H9 (cell line): ENCODE measurements at regions not wholly inside any gene's neighbourhood (a gene's known extent, or its start where the extent isn't known, plus 50 kb on each side); places are given as distances from the start of the nearest gene placed in this dataset.

ENCODE experiments used
- DNase-seq: peaks from one replicate; pipeline ENCODE4 v3.0.0-alpha.2; 2017
- H2AFZ ChIP-seq: one replicate; pipeline ENCODE4 v1.6.1; 2013; ENCODE audit warnings: mild to moderate bottlenecking, low read length, control low read depth, moderate library complexity
- H2AK5ac ChIP-seq: 2 replicates; pipeline ENCODE4 v1.6.1; 2013; ENCODE audit warnings: low read length, control low read depth, mixed read lengths; ENCODE audit not compliant: insufficient read length
- H2BK120ac ChIP-seq: one replicate; pipeline ENCODE4 v1.6.1; 2013; ENCODE audit warnings: low read depth, mild to moderate bottlenecking, low read length, control low read depth, inconsistent platforms; ENCODE audit not compliant: poor library complexity, severe bottlenecking
- H2BK12ac ChIP-seq: 2 replicates; pipeline ENCODE4 v1.6.1; 2013; ENCODE audit warnings: low read length, control low read depth, mixed read lengths, low read depth; ENCODE audit not compliant: insufficient read length
- H2BK15ac ChIP-seq: 2 replicates; pipeline ENCODE4 v1.6.1; 2013; ENCODE audit warnings: low read depth, low read length, control low read depth
- H2BK20ac ChIP-seq: one replicate; pipeline ENCODE4 v1.6.1; 2013; ENCODE audit warnings: low read depth, mild to moderate bottlenecking, low read length, control low read depth, inconsistent platforms; ENCODE audit not compliant: poor library complexity, severe bottlenecking
- H2BK5ac ChIP-seq: 2 replicates; pipeline ENCODE4 v1.6.1; 2013; ENCODE audit warnings: low read length, control low read depth, mixed read lengths; ENCODE audit not compliant: insufficient read length
- H3K14ac ChIP-seq: 2 replicates; pipeline ENCODE4 v1.6.1; 2013; ENCODE audit warnings: low read length, control low read depth; ENCODE audit not compliant: insufficient read depth
- H3K18ac ChIP-seq: 2 replicates; pipeline ENCODE4 v1.6.1; 2013; ENCODE audit warnings: low read depth, mild to moderate bottlenecking, mixed read lengths, low read length, control low read depth; ENCODE audit not compliant: insufficient read length
- H3K23ac ChIP-seq: 2 replicates; pipeline ENCODE4 v1.6.1; 2013; ENCODE audit warnings: low read length, control low read depth, mixed read lengths, low read depth; ENCODE audit not compliant: insufficient read length
- H3K23me2 ChIP-seq: 2 replicates; pipeline ENCODE4 v1.6.1; 2013; ENCODE audit warnings: low read depth, mild to moderate bottlenecking, mixed read lengths, low read length, control low read depth; ENCODE audit not compliant: insufficient read length, poor library complexity, severe bottlenecking
- H3K27ac ChIP-seq: 2 replicates; pipeline ENCODE4 v1.5.1; 2013; ENCODE audit warnings: low read length, control low read depth, mixed read lengths, low read depth; ENCODE audit not compliant: insufficient read length
- H3K27me3 ChIP-seq: 2 replicates; pipeline ENCODE4 v1.6.1; 2013; ENCODE audit warnings: low read length, control low read depth, inconsistent platforms; ENCODE audit not compliant: insufficient read depth
- H3K4ac ChIP-seq: 2 replicates; pipeline ENCODE4 v1.6.1; 2013; ENCODE audit warnings: low read depth, mild to moderate bottlenecking, control low read depth, inconsistent platforms, low read length, moderate library complexity
- H3K4me1 ChIP-seq: 2 replicates; pipeline ENCODE4 v1.6.1; 2013; ENCODE audit warnings: low read length, control low read depth, inconsistent platforms; ENCODE audit not compliant: insufficient read depth
- H3K4me2 ChIP-seq: 2 replicates; pipeline ENCODE4 v1.6.1; 2013; ENCODE audit warnings: low read length, control low read depth, mixed read lengths; ENCODE audit not compliant: insufficient read length, insufficient read depth
- H3K56ac ChIP-seq: 2 replicates; pipeline ENCODE4 v1.6.1; 2013; ENCODE audit warnings: low read depth, mild to moderate bottlenecking, mixed read lengths, low read length, control low read depth; ENCODE audit not compliant: insufficient read length
- H3K79me1 ChIP-seq: 2 replicates; pipeline ENCODE4 v1.6.1; 2013; ENCODE audit warnings: low read depth, mild to moderate bottlenecking, moderate library complexity, low read length, control low read depth, inconsistent platforms; ENCODE audit not compliant: insufficient read depth, poor library complexity, severe bottlenecking
- H3K79me2 ChIP-seq: 2 replicates; pipeline ENCODE4 v1.6.1; 2013; ENCODE audit warnings: low read length, control low read depth, inconsistent platforms; ENCODE audit not compliant: insufficient read depth
- H3K9ac ChIP-seq: 2 replicates; pipeline ENCODE4 v1.6.1; 2013; ENCODE audit warnings: low read length, control low read depth, mixed read lengths; ENCODE audit not compliant: insufficient read length; ENCODE audit errors: extremely low read depth
- H3K9me3 ChIP-seq: one replicate; pipeline ENCODE4 v1.6.1; 2013; ENCODE audit warnings: low read depth, low read length, inconsistent platforms; ENCODE audit not compliant: control insufficient read depth
- H3T11ph ChIP-seq: one replicate; pipeline ENCODE4 v1.6.1; 2013; ENCODE audit warnings: mild to moderate bottlenecking, low read length, control low read depth, inconsistent platforms
- H4K20me1 ChIP-seq: one replicate; pipeline ENCODE4 v1.6.1; 2013; ENCODE audit not compliant: control insufficient read depth, insufficient read length, insufficient read depth
- H4K5ac ChIP-seq: 2 replicates; pipeline ENCODE4 v1.6.1; 2013; ENCODE audit warnings: low read depth, mild to moderate bottlenecking, mixed read lengths, low read length, control low read depth; ENCODE audit not compliant: insufficient read length
- H4K8ac ChIP-seq: replicated peaks from 2 replicates; pipeline ENCODE4 v1.6.1; 2013; ENCODE audit warnings: low read length, control low read depth, mixed read lengths, low read depth; ENCODE audit not compliant: insufficient read length
- H4K91ac ChIP-seq: 2 replicates; pipeline ENCODE4 v1.6.1; 2013; ENCODE audit warnings: low read depth, mild to moderate bottlenecking, moderate library complexity, mixed read lengths, low read length, control low read depth; ENCODE audit not compliant: insufficient read length
- H3K27ac Mint-ChIP-seq, 3 experiments: 2 replicates in 2 of 3; 3 replicates in 1 of 3; pipeline ENCODE4 v1.8.0; 2020 to 2021; ENCODE audit warnings: mixed read lengths in 3 of 3, mild to moderate bottlenecking in 1 of 3, moderate library complexity in 1 of 3
- H3K27me3 Mint-ChIP-seq: 2 replicates; pipeline ENCODE4 v1.8.0; 2021; ENCODE audit warnings: low read depth, mild to moderate bottlenecking, moderate library complexity, mixed read lengths
- H3K36me3 Mint-ChIP-seq, 3 experiments: 2 replicates in 2 of 3; 3 replicates in 1 of 3; pipeline ENCODE4 v1.8.0; 2020 to 2021; ENCODE audit warnings: low read depth in 3 of 3, mixed read lengths in 3 of 3; ENCODE audit not compliant: insufficient read depth in 1 of 3
- H3K4me1 Mint-ChIP-seq, 2 experiments: 2 replicates each; pipeline ENCODE4 v1.8.0; 2020; ENCODE audit warnings: mixed read lengths in 2 of 2
- H3K4me3 Mint-ChIP-seq, 2 experiments: 2 replicates in 1 of 2; 3 replicates in 1 of 2; pipeline ENCODE4 v1.8.0; 2020 to 2021; ENCODE audit warnings: mild to moderate bottlenecking in 2 of 2, mixed read lengths in 2 of 2, moderate library complexity in 1 of 2
- H3K9me3 Mint-ChIP-seq, 2 experiments: 2 replicates in 1 of 2; 3 replicates in 1 of 2; pipeline ENCODE4 v1.8.0; 2020; ENCODE audit warnings: mild to moderate bottlenecking in 2 of 2, mixed read lengths in 2 of 2, moderate library complexity in 1 of 2
- CTCF ChIP-seq: fragments of 200-600 bp; sonication (generic); conservative IDR thresholded peaks from 3 replicates; pipeline ENCODE4 v1.8.0; 2021; ENCODE audit warnings: antibody characterized with exemption, mild to moderate bottlenecking
- WGBS: extraction: QIAGEN DNeasy Blood & Tissue Kit; methylation state at CpG from one replicate; pipeline ENCODE4 v1.1.7; 2013; ENCODE audit warnings: missing lambda C conversion rate, low lambda C conversion rate, mixed read lengths; ENCODE audit not compliant: insufficient read length; ENCODE audit errors: extremely low coverage; 5-methylcytosine and 5-hydroxymethylcytosine counted together

- Histone ChIP-seq H4K8ac (no peak overlapping the region), H3K23ac (no peak overlapping the region), H2AFZ (no peak overlapping the region), H3K4me2 (no peak overlapping the region), H2BK20ac (no peak overlapping the region), H2BK5ac (no peak overlapping the region), H3K27me3 (no peaks in the 10 kb centered on the region), H3K14ac (no peak overlapping the region), H3K9me3 (no peaks in the 10 kb centered on the region), H4K20me1 (no peaks in the 10 kb centered on the region), H3K4ac (no peak overlapping the region), H2BK120ac (no peak overlapping the region), H3K4me1 (no peaks in the 10 kb centered on the region), H3T11ph (no peak overlapping the region), H4K5ac (no peak overlapping the region), H3K56ac (no peak overlapping the region), H2BK15ac (no peak overlapping the region), H3K9ac (no peak overlapping the region), H3K79me1 (no peaks in the 10 kb centered on the region), H2BK12ac (no peak overlapping the region), H3K79me2 (no peaks in the 10 kb centered on the region), H3K18ac (no peak overlapping the region), H4K91ac (no peak overlapping the region), H3K27ac (no peak overlapping the region), H2AK5ac (no peak overlapping the region), H3K23me2 (no peaks in the 10 kb centered on the region)
- no peak for DNase-seq
- H3K27me3 Mint-ChIP-seq: no peaks in the 10 kb centered on the region; the same call in 1 of the 2 replicates
- peaks cover 9 to 12% of the 10 kb centered on the region in 2 experiments for H3K4me1 Mint-ChIP-seq
- H3K4me3 Mint-ChIP-seq: no peak overlapping the region
- H3K36me3 Mint-ChIP-seq: no peaks in the 10 kb centered on the region; a peak in 1 of 7 replicates
- H3K9me3 Mint-ChIP-seq: no peaks in the 10 kb centered on the region
- H3K27ac Mint-ChIP-seq: no peak overlapping the region
- no peak for TF ChIP-seq CTCF
- WGBS: no CpG with 5 or more reads among the region's 3 CpGs
Measured at GRCh38 chr12:45666396-45666795, 63.1 kb upstream of the ARID2 start.
